ENCODE measurements at regions not wholly inside any gene's neighbourhood (a gene's known extent, or its start where the extent isn't known, plus 50 kb on each side); places are given as distances from the start of the nearest gene placed in this dataset.

DNA sequence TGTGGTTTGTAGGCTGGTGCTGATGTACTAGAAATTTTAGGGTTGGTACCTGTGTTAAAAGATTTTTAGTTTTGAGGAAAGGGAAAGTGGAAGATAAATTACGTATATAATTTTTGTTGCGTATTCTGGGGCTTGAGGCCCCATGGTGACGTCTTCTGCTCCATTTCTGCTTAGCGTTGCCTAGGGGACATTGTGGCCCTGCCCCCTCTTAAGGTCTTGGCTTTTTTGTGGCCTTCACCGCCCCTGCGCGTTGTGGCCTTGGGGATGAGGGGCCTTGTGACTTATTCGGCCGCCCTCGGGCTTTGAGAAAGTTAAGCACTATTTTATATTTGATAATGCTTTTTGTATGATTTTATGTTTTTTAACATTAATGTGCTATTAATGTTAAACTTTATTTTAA is 182.0 kb downstream of the KLF13 start:
- Mint-ChIP-seq H3K27me3 (ENCODE audit: insufficient read depth, unreplicated experiment) (peaks cover 6% of the 10 kb centered on the region), H3K9me3 (ENCODE audit: unreplicated experiment) (no peaks in the 10 kb centered on the region), H3K27ac (ENCODE audit: unreplicated experiment) (no peak overlapping the region), H3K36me3 (ENCODE audit: insufficient read depth, unreplicated experiment) (no peaks in the 10 kb centered on the region), H3K4me1 (ENCODE audit: low read depth, unreplicated experiment) (no peaks in the 10 kb centered on the region), H3K4me3 (ENCODE audit: unreplicated experiment) (no peak overlapping the region)
- no peaks in the 10 kb centered on the region for H3K27me3 ChIP-seq (replicated peaks; ENCODE audit: control insufficient read depth, insufficient read depth, low read length)
- H3K9me3 ChIP-seq: no peaks in the 10 kb centered on the region
- H3K4me1 ChIP-seq: no peaks in the 10 kb centered on the region
- DNase-seq: no peak
- H3K36me3 ChIP-seq (ENCODE audit: control insufficient read depth, insufficient read depth, low read length): no peaks in the 10 kb centered on the region
- BruUV-seq (replicated peaks): no TSS peak
- intact Hi-C loops (cut with micrococcal nuclease; ENCODE audit: unreplicated experiment): no loop called here
- H3K4me3 ChIP-seq (ENCODE audit: low read depth, low read length): no peak overlapping the region
- TF ChIP-seq, protein P1, sequence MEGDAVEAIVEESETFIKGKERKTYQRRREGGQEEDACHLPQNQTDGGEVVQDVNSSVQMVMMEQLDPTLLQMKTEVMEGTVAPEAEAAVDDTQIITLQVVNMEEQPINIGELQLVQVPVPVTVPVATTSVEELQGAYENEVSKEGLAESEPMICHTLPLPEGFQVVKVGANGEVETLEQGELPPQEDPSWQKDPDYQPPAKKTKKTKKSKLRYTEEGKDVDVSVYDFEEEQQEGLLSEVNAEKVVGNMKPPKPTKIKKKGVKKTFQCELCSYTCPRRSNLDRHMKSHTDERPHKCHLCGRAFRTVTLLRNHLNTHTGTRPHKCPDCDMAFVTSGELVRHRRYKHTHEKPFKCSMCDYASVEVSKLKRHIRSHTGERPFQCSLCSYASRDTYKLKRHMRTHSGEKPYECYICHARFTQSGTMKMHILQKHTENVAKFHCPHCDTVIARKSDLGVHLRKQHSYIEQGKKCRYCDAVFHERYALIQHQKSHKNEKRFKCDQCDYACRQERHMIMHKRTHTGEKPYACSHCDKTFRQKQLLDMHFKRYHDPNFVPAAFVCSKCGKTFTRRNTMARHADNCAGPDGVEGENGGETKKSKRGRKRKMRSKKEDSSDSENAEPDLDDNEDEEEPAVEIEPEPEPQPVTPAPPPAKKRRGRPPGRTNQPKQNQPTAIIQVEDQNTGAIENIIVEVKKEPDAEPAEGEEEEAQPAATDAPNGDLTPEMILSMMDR (IDR thresholded peaks at IDR 0.05; ENCODE audit: insufficient read depth in 1 of 2, low read depth in 1 of 2, low read length in 1 of 2, severe bottlenecking in 1 of 2, unreplicated experiment in 1 of 2): no peak
- ChIA-PET POLR2A (no interaction called here), CTCF (no interaction called here)

GRCh38 chr15:31510057-31510456 is 183.4 kb downstream of the KLF13 start:
- Histone ChIP-seq H3K4me3 (ENCODE audit: low read depth, low read length) (no peak overlapping the region), H3K36me3 (ENCODE audit: control insufficient read depth, insufficient read depth, low read length) (no peaks in the 10 kb centered on the region), H3K27me3 (replicated peaks; ENCODE audit: control insufficient read depth, insufficient read depth, low read length) (no peaks in the 10 kb centered on the region), H3K9me3 (no peaks in the 10 kb centered on the region), H3K4me1 (no peaks in the 10 kb centered on the region)
- Mint-ChIP-seq H3K4me1 (ENCODE audit: low read depth, unreplicated experiment) (no peaks in the 10 kb centered on the region), H3K4me3 (ENCODE audit: unreplicated experiment) (no peak overlapping the region), H3K27me3 (ENCODE audit: insufficient read depth, unreplicated experiment) (peaks cover 11% of the 10 kb centered on the region), H3K9me3 (ENCODE audit: unreplicated experiment) (no peaks in the 10 kb centered on the region), H3K36me3 (ENCODE audit: insufficient read depth, unreplicated experiment) (no peaks in the 10 kb centered on the region), H3K27ac (ENCODE audit: unreplicated experiment) (no peak overlapping the region)
- POLR2A ChIA-PET: no interaction called here
- intact Hi-C loops (cut with micrococcal nuclease; ENCODE audit: unreplicated experiment): no loop called here
- no TSS peak for BruUV-seq (replicated peaks)
- CTCF ChIA-PET: no interaction called here
- DNase-seq: no peak
- TF ChIP-seq, protein P1 (IDR thresholded peaks at IDR 0.05; ENCODE audit: insufficient read depth in 1 of 2, low read depth in 1 of 2, low read length in 1 of 2, severe bottlenecking in 1 of 2, unreplicated experiment in 1 of 2): no peak

- H3K4me3 Mint-ChIP-seq (ENCODE audit: unreplicated experiment): no peak overlapping the region
- TF ChIP-seq, protein P1 (IDR thresholded peaks at IDR 0.05; ENCODE audit: insufficient read depth in 1 of 2, low read depth in 1 of 2, low read length in 1 of 2, severe bottlenecking in 1 of 2, unreplicated experiment in 1 of 2): no peak
- POLR2A ChIA-PET: no interaction called here
- H3K4me1 ChIP-seq: no peaks in the 10 kb centered on the region
- no peaks in the 10 kb centered on the region for H3K36me3 ChIP-seq (ENCODE audit: control insufficient read depth, insufficient read depth, low read length)
- intact Hi-C loops (cut with micrococcal nuclease; ENCODE audit: unreplicated experiment): no loop called here
- no peak for DNase-seq
- H3K36me3 Mint-ChIP-seq (ENCODE audit: insufficient read depth, unreplicated experiment): no peaks in the 10 kb centered on the region
- H3K9me3 Mint-ChIP-seq (ENCODE audit: unreplicated experiment): no peaks in the 10 kb centered on the region
- no peaks in the 10 kb centered on the region for H3K27me3 ChIP-seq (replicated peaks; ENCODE audit: control insufficient read depth, insufficient read depth, low read length)
- no peaks in the 10 kb centered on the region for H3K9me3 ChIP-seq
- no peak overlapping the region for H3K4me3 ChIP-seq (ENCODE audit: low read depth, low read length)
- H3K27ac Mint-ChIP-seq (ENCODE audit: unreplicated experiment): no peak overlapping the region
- CTCF ChIA-PET: no interaction called here
- H3K4me1 Mint-ChIP-seq (ENCODE audit: low read depth, unreplicated experiment): no peaks in the 10 kb centered on the region
- no TSS peak for BruUV-seq (replicated peaks)
- H3K27me3 Mint-ChIP-seq (ENCODE audit: insufficient read depth, unreplicated experiment): peaks cover 8% of the 10 kb centered on the region
Measured at GRCh38 chr15:31511707-31512310, 185.2 kb downstream of the KLF13 start.
